Globus pallidus (tissue), 1 donor: ENCODE measurements at regions not wholly inside any gene's neighbourhood (a gene's known extent, or its start where the extent isn't known, plus 50 kb on each side); places are given as distances from the start of the nearest gene placed in this dataset.
A peak's percentile ranks its signal among the peaks of the same experiment; 100 is the strongest.

Source experiments
- DNase-seq: peaks from one replicate; pipeline ENCODE4 v3.0.0-alpha.2; 2015; ENCODE audit warnings: low spot score

GRCh38 chr12:124517260-124518050 is 50.0 kb downstream of the NCOR2 start:
- peak; percentile 85 for DNase-seq

DNA sequence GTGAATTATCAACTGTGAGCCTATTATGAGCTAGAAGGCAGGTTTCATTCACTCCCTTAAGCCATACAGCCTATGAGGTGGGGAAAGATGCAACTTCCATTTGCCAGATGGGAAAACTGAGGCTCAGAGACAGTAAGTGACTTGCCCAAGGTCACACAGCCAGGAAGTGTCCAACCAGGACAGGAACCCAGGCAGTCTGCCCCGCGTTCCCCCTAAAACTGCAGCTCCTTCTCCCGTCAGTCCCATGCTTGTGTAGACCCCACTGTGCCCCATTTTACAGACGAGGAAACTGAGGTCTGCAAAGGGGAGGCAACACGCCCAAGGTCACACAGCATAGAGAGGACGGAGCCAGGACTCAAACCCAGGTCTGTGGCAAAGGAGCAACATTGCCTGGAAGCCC is 50.6 kb downstream of the NCOR2 start:
- no peak for DNase-seq

GRCh38 chr12:124515981-124516380 is 51.4 kb downstream of the NCOR2 start:
- no peak for DNase-seq

GRCh38 chr12:124514996-124515932 is 52.1 kb downstream of the NCOR2 start:
- DNase-seq = no peak

DNA sequence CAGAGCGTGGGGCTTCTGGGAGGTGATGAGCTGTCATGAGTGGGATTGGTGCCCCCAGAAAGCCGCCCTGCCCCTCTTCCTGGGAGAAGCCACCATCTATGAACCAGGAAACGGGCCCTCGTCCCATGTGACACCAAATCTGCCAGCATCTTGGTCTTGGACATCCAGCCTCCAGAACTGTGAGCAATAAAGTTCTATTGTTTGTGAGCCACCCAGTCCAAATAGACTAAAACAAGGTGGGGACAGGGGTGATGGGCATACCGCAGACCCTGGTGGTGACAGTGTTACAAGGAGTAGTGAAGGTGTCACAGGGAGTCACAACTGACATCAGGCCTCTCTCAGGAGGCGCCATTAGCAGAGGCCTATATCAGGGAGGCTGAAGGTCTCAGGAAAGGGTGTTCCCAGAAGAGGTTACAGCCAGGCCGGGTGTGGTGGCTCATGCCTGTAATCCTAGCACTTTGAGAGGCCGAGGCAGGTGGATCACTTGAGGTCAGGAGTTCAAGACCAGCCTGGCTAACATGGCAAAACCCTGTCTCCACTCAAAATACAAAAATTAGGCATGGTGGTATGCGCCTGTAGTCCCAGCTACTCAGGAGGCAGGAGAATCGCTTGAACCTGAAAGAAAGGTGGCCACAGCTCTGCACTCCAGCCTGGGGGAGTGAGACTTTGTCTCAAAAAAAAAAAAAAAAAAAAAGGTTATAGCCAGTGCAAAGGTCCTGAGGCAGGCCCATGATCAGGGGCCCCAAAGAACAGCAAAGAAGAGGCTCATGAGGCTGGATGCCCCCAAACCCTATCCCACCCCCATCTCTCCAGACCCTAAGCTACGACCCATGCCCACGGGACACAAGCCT is 53.0 kb downstream of the NCOR2 start:
- no peak for DNase-seq

GRCh38 chr12:124513297-124513867 is 54.0 kb downstream of the NCOR2 start:
- DNase-seq = no peak

DNA sequence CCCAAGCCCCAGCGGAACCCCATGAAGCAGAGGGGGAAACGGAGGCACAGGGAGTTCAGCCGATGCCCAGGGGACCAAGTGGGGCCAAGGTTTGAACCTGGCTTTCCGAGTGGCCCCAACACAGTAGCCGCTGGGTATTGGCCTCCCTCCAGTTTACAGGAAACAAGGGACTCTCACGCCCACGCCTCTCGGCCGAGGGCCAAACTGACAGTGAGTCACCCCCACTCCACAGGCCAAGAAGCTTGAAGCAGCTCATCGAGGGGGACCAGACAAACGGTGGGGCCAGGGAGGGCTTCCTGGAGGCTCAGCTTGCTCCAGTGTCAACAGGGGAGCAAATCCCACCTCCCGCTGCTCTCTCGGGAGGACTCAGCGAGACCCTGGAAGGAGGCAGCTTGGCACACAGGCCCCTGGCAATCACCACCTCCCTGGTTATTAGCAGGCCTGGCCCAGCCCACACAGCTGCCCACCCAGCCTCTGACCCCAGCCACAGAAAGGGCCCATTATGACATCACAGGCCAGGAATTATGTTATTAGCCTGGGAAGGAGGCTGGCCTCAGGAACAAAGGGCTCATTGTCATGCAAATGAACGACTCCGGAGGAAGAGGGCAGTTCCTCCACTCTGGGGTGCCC is 54.6 kb downstream of the NCOR2 start:
- peak; percentile 96 for DNase-seq

DNA sequence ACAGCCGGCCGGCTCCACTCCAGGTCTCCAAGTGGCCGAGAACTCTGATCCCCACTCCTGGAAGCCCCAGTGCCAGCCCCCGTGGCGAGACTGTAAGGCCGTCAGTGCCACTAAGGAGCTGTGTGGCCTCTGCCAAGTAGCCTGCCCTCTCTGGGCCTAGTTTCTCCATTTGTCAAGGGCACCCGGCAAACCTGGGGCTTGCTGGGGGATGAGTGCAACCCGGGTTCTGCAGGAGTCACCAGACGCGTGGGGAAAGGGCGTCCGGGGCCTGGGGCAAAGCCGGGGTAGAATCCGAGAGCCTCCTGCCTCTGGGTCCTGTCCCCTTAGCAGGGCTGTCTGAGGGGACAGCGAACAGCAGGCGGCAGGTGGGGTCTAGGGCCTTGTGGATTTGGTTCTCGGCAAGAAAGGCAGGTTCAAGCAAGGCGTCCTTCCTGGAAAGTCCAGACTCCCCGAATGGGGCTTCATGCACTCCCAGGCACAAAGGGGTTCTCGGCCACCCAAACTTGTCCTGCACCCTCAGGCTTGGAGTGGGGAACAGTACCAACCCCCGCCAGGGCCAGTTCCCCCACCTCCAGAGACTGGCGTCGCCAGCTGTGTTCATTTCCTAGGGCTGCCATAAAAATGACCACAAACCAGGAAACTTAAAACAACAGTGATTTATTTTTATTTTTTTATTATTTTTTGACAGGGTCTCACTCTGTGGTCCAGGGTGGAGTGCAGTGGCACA is 56.0 kb downstream of the NCOR2 start:
- DNase-seq = no peak

- DNase-seq = peak; percentile 75
These were observed 57.0 kb downstream of the NCOR2 start for GRCh38 chr12:124510301-124510970.

GRCh38 chr12:124509676-124510300 is 57.6 kb downstream of the NCOR2 start:
- DNase-seq = peak; percentile 85

GRCh38 chr12:124509300-124509675 is 58.1 kb downstream of the NCOR2 start:
- DNase-seq = no peak

- no peak for DNase-seq
These were observed 58.9 kb downstream of the NCOR2 start for GRCh38 chr12:124508381-124509079.

DNA sequence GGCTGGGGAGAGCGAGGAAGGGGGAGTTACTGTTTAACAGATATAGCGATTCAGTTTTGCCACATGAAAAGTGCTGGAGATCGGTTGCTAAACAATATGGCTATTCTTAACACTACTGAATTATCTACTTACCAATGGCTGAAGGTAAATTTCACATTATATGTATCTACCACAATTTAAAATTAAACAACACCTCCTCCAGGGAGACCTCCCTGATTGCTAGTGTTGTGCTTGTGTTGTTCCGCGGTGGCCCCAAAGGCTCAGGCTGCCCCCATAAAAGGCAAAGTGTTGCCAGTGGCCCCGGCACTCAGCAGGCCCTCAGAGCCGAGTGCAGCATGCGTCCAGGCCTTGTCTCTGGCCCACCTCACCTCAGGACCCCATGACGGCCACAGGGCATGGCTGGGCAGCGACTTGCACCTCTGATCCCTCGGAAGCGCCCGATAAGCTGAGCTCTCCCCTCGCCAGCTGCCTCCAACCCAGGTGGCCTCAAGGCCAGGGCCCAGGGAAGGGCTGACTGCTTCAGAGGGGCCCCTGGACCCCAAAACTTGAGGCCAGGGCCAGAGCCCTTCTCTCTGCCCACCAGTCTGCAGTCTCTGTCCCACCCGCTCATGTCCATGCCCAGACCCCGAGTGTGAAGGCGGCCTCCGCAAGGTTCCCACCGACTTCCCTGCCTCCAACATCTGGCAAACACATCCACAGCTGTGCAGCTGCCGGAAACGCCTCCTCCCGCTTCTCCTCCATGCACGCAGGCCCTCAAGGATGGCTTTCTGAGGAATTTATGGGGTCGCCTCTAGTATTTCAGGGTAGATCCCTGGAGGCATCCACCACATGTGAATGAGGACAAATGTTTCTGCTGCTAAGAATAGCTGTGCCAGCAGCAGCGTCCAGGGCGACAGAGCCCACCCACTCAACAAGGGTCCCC is 60.0 kb downstream of the NCOR2 start:
- DNase-seq = no peak

- DNase-seq = no peak
These were observed 60.6 kb downstream of the NCOR2 start for GRCh38 chr12:124506832-124507153.

DNA sequence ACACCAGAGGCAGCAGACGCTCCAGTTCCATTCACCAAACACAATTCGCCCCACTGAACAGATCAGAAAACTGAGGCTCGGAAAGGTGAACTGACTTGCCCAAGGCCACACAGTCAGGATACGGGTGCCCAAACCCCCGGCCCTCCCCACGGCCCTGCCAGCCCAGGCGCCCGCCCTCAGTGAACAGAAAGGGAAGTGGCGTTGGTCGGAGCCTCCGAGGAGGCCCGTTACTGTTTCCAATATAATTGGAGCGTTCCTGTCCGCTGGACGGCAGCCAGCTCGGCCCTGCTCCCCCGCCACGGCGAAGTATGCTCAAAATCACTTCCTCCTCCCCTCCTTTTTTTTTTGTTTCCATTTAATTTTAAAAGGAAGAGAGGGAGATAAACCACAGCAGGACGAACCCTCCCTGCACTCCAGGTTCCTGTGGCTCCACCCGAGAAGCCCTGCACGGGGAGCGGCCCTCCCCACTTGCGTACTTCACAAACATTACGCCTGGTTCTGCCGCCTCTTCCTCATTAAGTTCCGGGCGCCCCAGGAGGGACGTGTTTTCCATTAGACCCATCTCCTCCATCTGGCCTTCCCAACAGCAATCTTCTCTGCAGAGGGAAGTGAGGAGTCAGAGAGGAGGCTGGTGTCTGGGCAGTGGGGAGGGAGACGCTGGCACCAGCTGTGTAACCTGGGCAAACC is 61.1 kb downstream of the NCOR2 start:
- DNase-seq = no peak

DNA sequence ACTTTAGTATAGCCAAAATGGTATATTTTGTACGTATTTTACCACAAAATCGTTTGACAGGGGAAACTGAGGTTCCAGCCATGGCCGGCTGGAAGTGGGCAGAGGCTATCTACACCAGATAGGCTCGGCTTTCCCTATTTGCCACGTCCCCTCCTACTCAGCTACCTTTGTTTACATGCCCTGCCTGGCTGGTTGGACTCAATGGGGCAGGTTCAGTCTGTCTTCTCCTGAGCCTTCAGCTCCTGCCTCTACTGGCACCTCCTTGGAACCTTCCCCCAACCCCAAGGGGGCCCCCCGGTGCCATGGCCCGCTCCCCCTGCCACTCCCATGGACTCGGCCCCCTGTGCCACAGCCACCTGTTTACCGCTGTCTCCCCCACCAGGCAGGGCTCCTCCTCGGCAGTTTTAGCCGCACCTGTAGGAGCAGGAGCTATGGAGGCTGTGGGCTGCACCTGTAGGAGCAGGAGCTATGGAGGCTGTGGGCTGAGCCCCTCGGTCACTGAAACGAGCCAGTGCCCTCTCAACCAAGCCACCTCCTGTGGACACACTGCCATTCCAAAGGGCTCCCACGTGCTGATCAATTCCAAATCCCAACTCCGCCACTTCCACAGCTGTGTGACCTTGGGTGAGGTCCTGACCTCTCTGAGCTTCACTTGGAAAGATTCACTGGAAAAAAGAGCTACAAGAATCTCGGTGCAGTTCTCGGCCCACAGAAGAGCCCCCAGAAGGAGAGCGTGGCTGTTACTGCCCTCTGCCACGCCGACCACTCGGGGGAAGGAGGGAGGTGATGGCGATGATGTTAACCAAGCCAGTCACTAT is 62.2 kb downstream of the NCOR2 start:
- DNase-seq = no peak
